IMR-90 (cell line): ENCODE measurements at regions not wholly inside any gene's neighbourhood (a gene's known extent, or its start where the extent isn't known, plus 50 kb on each side); places are given as distances from the start of the nearest gene placed in this dataset.

Experiments
- ATAC-seq: fragments of 200-7000 bp; cut with Tn5 transposase; 2 replicates; pipeline ENCODE4 v1.9.1; 2020; ENCODE audit warnings: low read depth, mild to moderate bottlenecking, moderate library complexity
- BruUV-seq: library from RNA; stranded (reverse); fragments of 400-500 nt; replicated peaks from 2 replicates; lab custom pipeline; 2021; lab: Mats Ljungman, UMichigan
- CTCF ChIA-PET: fragments of 300-600 bp; formaldehyde crosslinking; extraction: SDS; loops from one replicate; lab custom pipeline; 2021; ENCODE audit warnings: antibody characterized with exemption; lab: Yijun Ruan, JAX
- POLR2A ChIA-PET: fragments of 300-600 bp; sonication (Branson Sonifier 250); formaldehyde crosslinking; loops from one replicate; lab custom pipeline; 2022; ENCODE audit warnings: antibody characterized with exemption; ENCODE audit not compliant: unreplicated experiment; lab: Charles Lee
- DNase-seq: peaks from one replicate; pipeline ENCODE4 v3.0.0; 2013
- H2AFZ ChIP-seq: replicated peaks from 2 replicates; pipeline ENCODE3; 2013; ENCODE audit warnings: low read length, mild to moderate bottlenecking; ENCODE audit not compliant: poor library complexity
- H2AK5ac ChIP-seq: 2 replicates; pipeline ENCODE4 v1.6.1; 2013; ENCODE audit warnings: low read depth, low read length, inconsistent platforms
- H2AK9ac ChIP-seq: replicated peaks from 2 replicates; pipeline ENCODE3; 2013; ENCODE audit warnings: mild to moderate bottlenecking, low read depth, low read length, moderate library complexity; ENCODE audit not compliant: poor library complexity
- H2BK120ac ChIP-seq: 2 replicates; pipeline ENCODE4 v1.6.1; 2013; ENCODE audit warnings: low read depth, low read length, inconsistent platforms
- H2BK15ac ChIP-seq: 3 replicates; pipeline ENCODE4 v1.6.1; 2013; ENCODE audit warnings: low read depth, low read length, inconsistent platforms
- H2BK20ac ChIP-seq: 2 replicates; pipeline ENCODE4 v1.6.1; 2013; ENCODE audit warnings: low read depth, mild to moderate bottlenecking, inconsistent platforms, low read length, moderate library complexity
- H2BK5ac ChIP-seq: 2 replicates; pipeline ENCODE4 v1.6.1; 2013; ENCODE audit warnings: mild to moderate bottlenecking, low read depth, low read length, inconsistent platforms; ENCODE audit not compliant: poor library complexity, severe bottlenecking
- H3K14ac ChIP-seq: replicated peaks from 2 replicates; pipeline ENCODE4 v1.6.1; 2013; ENCODE audit warnings: low read depth, low read length, inconsistent platforms
- H3K18ac ChIP-seq: 2 replicates; pipeline ENCODE4 v1.6.1; 2013; ENCODE audit warnings: low read depth, low read length, control low read depth
- H3K23ac ChIP-seq: 2 replicates; pipeline ENCODE4 v1.6.1; 2013; ENCODE audit warnings: low read depth, low read length, inconsistent platforms
- H3K27ac ChIP-seq: 2 replicates; pipeline ENCODE4 v1.5.1; 2013; ENCODE audit warnings: mild to moderate bottlenecking, control low read depth, low read length; ENCODE audit not compliant: insufficient read depth
- H3K27me3 ChIP-seq: 2 replicates; pipeline ENCODE4 v1.6.1; 2013; ENCODE audit warnings: low read length; ENCODE audit not compliant: control insufficient read depth, insufficient read depth
- H3K36me3 ChIP-seq: 2 replicates; pipeline ENCODE4 v1.6.1; 2013; ENCODE audit warnings: low read length, mixed read lengths; ENCODE audit not compliant: control insufficient read depth, insufficient read depth
- H3K4ac ChIP-seq: 2 replicates; pipeline ENCODE4 v1.6.1; 2013; ENCODE audit warnings: low read depth, low read length, inconsistent platforms
- H3K4me1 ChIP-seq: 2 replicates; pipeline ENCODE4 v1.6.1; 2013; ENCODE audit warnings: low read length, mixed read lengths; ENCODE audit not compliant: control insufficient read depth, insufficient read depth
- H3K4me2 ChIP-seq: 2 replicates; pipeline ENCODE4 v1.6.1; 2013; ENCODE audit warnings: low read depth, mild to moderate bottlenecking, control low read depth, low read length, moderate library complexity
- H3K4me3 ChIP-seq: 2 replicates; pipeline ENCODE4 v1.5.1; 2013; ENCODE audit warnings: low read depth, mild to moderate bottlenecking, control low read depth, low read length, moderate library complexity; ENCODE audit not compliant: insufficient read depth
- H3K56ac ChIP-seq: 2 replicates; pipeline ENCODE4 v1.6.1; 2013; ENCODE audit warnings: low read length, inconsistent platforms; ENCODE audit not compliant: insufficient read depth; ENCODE audit errors: extremely low read depth
- H3K79me1 ChIP-seq, 2 experiments: 2 replicates each; pipeline ENCODE4 v1.6.1; 2013; ENCODE audit warnings: low read length in 2 of 2, inconsistent platforms in 1 of 2, low read depth in 1 of 2
- H3K9ac ChIP-seq: 2 replicates; pipeline ENCODE4 v1.6.1; 2013; ENCODE audit warnings: low read depth, low read length, control low read depth
- H3K9me1 ChIP-seq: 2 replicates; pipeline ENCODE4 v1.6.1; 2013; ENCODE audit warnings: low read length, inconsistent platforms; ENCODE audit not compliant: insufficient read depth
- H3K9me3 ChIP-seq: 2 replicates; pipeline ENCODE4 v1.6.1; 2013; ENCODE audit warnings: low read length; ENCODE audit not compliant: control insufficient read depth, insufficient read depth
- H4K20me1 ChIP-seq: 2 replicates; pipeline ENCODE4 v1.6.1; 2013; ENCODE audit warnings: low read length, inconsistent platforms; ENCODE audit not compliant: insufficient read depth
- H4K5ac ChIP-seq: 2 replicates; pipeline ENCODE4 v1.6.1; 2013; ENCODE audit warnings: mild to moderate bottlenecking, low read depth, low read length, control low read depth
- H4K8ac ChIP-seq, 2 experiments: 2 replicates each; pipeline ENCODE4 v1.6.1; 2013; ENCODE audit warnings: low read depth in 2 of 2, low read length in 2 of 2, control low read depth in 1 of 2, inconsistent platforms in 1 of 2
- H4K91ac ChIP-seq: 2 replicates; pipeline ENCODE4 v1.6.1; 2013; ENCODE audit warnings: low read depth, low read length, inconsistent platforms; ENCODE audit not compliant: insufficient read depth
- WGBS, 2 experiments: methylation state at CpG; one replicate each; pipeline versions ENCODE4 v1.1.5 to v1.1.7; 2013; ENCODE audit warnings: missing lambda C conversion rate in 2 of 2; ENCODE audit not compliant: insufficient read length in 1 of 2; ENCODE audit errors: extremely low coverage in 2 of 2; 5-methylcytosine and 5-hydroxymethylcytosine counted together
- dilution Hi-C: fragments of 300-500 bp; cut with HindIII; formaldehyde crosslinking; loops from one replicate; pipeline ENCODE4 v1.14.3; 2018; ENCODE audit warnings: low sequenced_read_pairs; ENCODE audit not compliant: unreplicated experiment
- in situ Hi-C: fragments of 300-500 bp; cut with MboI; formaldehyde crosslinking; loops from 3 replicates; pipeline ENCODE4 v1.14.3; 2019; ENCODE audit warnings: low sequenced_read_pairs, inconsistent platforms, mixed read lengths
- intact Hi-C: fragments of 100-400 bp; cut with micrococcal nuclease; formaldehyde crosslinking; loops from 2 replicates; pipeline ENCODE4 v1.10.0; 2022
- TF ChIP-seq, protein P1 (sequence below): fragments of 150-350 bp; IDR thresholded peaks from 2 replicates; pipeline ENCODE4 v1.6.1; 2016; ENCODE audit warnings: low read depth, mild to moderate bottlenecking, low read length, moderate library complexity, borderline replicate concordance

DNA sequence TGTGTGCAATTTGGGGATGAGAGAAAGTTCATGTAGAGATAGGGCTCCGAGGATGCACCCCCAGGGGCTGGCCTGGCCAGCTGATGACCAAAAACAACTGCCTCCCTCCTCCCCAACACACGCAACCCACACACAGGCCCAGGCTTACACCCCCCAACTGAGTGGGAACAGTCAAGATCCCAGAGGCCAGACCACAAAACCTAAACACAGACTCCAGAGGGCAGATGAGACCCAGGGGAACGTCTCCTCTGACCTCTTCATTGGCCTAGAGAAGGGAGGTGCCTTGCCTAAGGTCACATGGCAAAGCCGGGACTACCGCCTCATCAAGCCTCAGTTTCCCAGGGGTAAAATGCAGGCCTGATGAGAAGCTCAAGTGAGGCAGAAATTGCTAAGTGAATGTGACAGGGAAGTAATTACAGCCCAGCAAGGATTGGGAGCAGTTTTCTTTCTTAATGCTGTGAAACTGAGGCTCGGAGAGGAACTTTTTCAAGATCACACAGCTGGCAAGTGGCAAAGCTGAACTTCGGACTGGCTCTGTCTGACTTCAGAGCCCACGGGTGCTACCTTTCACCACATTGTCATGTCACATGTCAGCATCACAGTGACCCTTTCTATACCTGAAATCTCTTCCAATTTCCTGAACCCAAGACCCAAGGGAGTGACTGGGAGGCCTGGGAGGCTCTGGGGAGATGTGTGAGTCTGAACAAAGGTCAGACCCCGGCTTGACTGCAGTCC lies 69.9 kb upstream of the WNT11 start:
- intact Hi-C loops: no loop called here
- Histone ChIP-seq H4K91ac (no peak overlapping the region), H3K18ac (no peak overlapping the region), H3K9me1 (no peaks in the 10 kb centered on the region), H4K20me1 (no peaks in the 10 kb centered on the region; the same call in 1 of the 2 replicates), H3K4ac (no peak overlapping the region), H3K56ac (no peak overlapping the region), H2AK5ac (no peak overlapping the region), H2AK9ac (no peak overlapping the region), H3K27ac (no peak overlapping the region), H3K36me3 (no peaks in the 10 kb centered on the region), H3K9ac (no peak overlapping the region), H3K9me3 (peaks cover 9% of the 10 kb centered on the region), H2BK120ac (no peak overlapping the region), H3K79me1 (no peaks in the 10 kb centered on the region), H3K14ac (no peak overlapping the region), H2BK15ac (no peak overlapping the region), H3K27me3 (peaks cover 75% of the 10 kb centered on the region), H2BK5ac (no peak overlapping the region), H3K23ac (no peak overlapping the region), H3K4me2 (no peak overlapping the region), H4K8ac (no peak overlapping the region), H4K5ac (no peak overlapping the region), H2BK20ac (no peak overlapping the region), H3K4me1 (no peaks in the 10 kb centered on the region), H2AFZ (no peak overlapping the region), H3K4me3 (no peak overlapping the region)
- dilution Hi-C loops: no loop called here
- POLR2A ChIA-PET: no interaction called here
- CTCF ChIA-PET: no interaction called here
- no TSS peak for BruUV-seq
- no peak for DNase-seq
- ATAC-seq: no peak
- in situ Hi-C loops: no loop called here
- no CpG with 5 or more reads among the region's 9 CpGs for WGBS, 2 experiments
- TF ChIP-seq, protein P1, sequence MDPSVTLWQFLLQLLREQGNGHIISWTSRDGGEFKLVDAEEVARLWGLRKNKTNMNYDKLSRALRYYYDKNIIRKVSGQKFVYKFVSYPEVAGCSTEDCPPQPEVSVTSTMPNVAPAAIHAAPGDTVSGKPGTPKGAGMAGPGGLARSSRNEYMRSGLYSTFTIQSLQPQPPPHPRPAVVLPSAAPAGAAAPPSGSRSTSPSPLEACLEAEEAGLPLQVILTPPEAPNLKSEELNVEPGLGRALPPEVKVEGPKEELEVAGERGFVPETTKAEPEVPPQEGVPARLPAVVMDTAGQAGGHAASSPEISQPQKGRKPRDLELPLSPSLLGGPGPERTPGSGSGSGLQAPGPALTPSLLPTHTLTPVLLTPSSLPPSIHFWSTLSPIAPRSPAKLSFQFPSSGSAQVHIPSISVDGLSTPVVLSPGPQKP: no peak
